ENCODE measurements at regions not wholly inside any gene's neighbourhood (a gene's known extent, or its start where the extent isn't known, plus 50 kb on each side); places are given as distances from the start of the nearest gene placed in this dataset.

DNA sequence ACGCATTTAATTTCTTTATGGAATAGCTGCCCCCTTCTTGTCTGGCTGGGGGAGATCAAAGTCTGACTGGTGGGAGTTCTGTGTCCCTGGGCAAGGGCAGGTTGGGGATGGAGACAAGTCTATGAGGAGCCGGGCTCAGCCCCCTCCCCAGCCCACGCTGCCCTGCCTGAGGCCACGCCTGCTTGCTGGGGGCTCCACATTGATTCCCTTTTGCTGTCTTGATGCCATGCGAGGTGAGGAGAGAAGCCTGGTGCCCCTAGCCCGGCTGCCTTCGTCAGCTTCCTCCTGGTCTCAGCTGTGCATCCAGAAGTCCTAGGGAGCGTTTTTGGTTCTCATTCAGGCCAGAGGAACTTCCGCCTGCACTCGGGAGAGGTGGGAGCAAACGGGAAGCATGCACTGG lies 247.9 kb downstream of the NDUFA10 start:
- Mint-ChIP-seq H3K4me1 (ENCODE audit: low read depth) (no peaks in the 10 kb centered on the region), H3K36me3 (ENCODE audit: low read depth) (no peaks in the 10 kb centered on the region), H3K9me3 (peaks cover 63% of the 10 kb centered on the region), H3K27ac (no peak overlapping the region), H3K4me3 (no peak overlapping the region), H3K27me3 (ENCODE audit: insufficient read depth) (peaks cover 7% of the 10 kb centered on the region)
- DNase-seq, result no peak
- TF ChIP-seq, protein P1, sequence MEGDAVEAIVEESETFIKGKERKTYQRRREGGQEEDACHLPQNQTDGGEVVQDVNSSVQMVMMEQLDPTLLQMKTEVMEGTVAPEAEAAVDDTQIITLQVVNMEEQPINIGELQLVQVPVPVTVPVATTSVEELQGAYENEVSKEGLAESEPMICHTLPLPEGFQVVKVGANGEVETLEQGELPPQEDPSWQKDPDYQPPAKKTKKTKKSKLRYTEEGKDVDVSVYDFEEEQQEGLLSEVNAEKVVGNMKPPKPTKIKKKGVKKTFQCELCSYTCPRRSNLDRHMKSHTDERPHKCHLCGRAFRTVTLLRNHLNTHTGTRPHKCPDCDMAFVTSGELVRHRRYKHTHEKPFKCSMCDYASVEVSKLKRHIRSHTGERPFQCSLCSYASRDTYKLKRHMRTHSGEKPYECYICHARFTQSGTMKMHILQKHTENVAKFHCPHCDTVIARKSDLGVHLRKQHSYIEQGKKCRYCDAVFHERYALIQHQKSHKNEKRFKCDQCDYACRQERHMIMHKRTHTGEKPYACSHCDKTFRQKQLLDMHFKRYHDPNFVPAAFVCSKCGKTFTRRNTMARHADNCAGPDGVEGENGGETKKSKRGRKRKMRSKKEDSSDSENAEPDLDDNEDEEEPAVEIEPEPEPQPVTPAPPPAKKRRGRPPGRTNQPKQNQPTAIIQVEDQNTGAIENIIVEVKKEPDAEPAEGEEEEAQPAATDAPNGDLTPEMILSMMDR (IDR thresholded peaks at IDR 0.05), result no peak

DNA sequence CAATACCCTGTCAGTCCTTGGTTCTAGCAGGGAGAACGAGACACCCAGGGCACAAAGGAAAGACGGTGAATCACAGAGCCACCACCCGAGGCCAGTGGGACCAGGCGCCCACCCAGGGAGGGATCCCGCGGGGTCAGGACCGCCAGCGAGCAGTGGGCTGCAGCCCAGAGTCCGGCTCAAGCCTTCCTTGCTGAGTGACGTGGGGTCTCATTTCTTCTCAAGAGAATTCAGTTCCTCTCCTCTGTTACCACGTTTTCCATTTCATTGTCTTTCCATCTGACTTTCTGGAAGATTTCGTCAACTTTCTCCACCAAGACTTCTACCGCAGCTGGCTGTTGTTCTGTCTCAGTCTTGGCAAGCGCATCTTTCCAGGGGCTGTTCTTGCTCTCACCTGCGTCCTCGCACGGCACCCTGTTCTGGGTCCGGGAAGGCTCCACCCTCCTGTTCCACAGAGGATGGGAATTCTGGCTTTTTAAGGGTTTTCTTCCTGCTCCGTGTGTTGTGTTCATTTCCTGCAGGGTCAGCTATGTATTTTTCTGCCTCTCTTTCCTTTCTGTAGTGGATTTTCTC lies 248.6 kb downstream of the NDUFA10 start:
- Mint-ChIP-seq H3K27me3 (ENCODE audit: insufficient read depth) (peaks cover 7% of the 10 kb centered on the region), H3K4me1 (ENCODE audit: low read depth) (no peaks in the 10 kb centered on the region), H3K36me3 (ENCODE audit: low read depth) (no peaks in the 10 kb centered on the region), H3K27ac (no peak overlapping the region), H3K9me3 (peaks cover 65% of the 10 kb centered on the region), H3K4me3 (no peak overlapping the region)
- no peak for DNase-seq
- TF ChIP-seq, protein P1 (IDR thresholded peaks at IDR 0.05), result no peak

DNA sequence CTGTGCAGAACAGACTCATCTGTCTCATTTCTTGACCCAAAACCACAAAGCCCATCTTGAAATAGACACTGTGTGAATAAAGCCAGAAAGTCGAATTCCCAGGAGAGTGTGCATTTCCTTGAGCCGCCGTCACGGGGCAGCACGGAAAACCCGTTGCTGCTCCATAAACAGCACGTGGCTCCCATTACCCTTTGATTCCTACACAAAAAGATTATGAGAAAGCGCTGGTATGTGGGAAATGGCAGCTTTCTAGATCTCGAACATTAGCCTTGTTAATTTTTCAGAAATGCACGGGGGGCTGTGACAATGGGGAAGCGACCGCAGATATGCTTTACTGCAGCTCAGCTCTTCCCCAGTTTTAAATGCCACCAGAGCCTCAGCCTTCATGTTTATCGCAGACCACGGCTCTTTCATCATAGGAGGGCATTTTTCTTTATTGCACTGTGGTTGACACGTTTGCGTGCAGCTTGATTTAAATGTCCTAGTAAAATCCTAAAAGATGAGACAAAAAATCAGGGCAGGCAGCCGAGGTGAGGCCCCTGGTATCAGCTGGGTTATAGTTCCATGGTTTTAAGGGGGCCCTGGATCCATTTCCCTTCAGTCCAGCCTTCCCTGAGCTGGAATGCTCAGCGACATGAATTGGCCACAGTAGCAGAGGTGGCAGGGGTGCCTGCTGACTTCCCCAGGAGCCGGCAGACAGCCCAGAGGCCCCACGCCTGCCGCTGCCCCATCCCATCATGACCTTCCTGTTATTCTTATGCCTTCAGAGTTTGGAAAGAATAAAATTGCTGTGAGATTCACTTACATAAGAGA lies 249.3 kb downstream of the NDUFA10 start:
- no peaks in the 10 kb centered on the region for H3K4me1 Mint-ChIP-seq (ENCODE audit: low read depth)
- H3K27ac Mint-ChIP-seq, result no peak overlapping the region
- DNase-seq, result no peak
- no peaks in the 10 kb centered on the region for H3K36me3 Mint-ChIP-seq (ENCODE audit: low read depth)
- H3K9me3 Mint-ChIP-seq, result peaks cover 62% of the 10 kb centered on the region
- peaks cover 7% of the 10 kb centered on the region for H3K27me3 Mint-ChIP-seq (ENCODE audit: insufficient read depth)
- H3K4me3 Mint-ChIP-seq, result no peak overlapping the region
- TF ChIP-seq, protein P1 (IDR thresholded peaks at IDR 0.05), result no peak

DNA sequence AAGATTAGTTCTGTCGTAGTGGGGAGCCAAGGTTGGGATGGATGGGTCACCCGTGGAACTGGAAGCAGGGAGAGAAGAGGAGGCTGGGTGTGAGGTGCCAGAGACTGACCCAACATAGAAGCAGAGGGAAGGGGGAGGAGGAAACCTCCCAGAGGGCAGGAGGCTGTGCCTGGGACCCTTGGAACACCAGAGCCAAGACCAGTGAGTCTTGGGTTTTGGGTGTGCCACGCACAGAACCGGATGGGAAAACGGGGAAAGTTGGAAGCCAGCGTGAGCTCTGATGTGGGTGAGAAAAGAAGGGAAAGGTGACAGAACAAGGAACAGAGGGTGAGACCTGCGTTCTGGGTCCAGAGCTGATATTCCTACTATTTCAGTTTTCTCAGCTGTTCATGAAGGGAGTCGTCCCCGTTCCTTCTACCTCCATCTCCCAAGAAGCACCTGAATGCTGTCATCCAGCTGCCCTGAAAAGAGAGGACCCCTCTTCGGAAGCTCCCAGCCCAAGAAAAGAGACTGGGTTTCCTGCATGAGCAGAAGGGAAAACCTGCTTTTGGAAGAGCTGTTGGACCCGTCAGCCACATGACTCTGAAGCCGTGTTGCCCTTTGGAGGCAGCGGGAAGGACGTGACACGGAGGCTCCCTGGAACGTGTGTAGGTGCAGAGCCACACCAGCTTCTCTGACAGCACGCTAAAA lies 250.1 kb downstream of the NDUFA10 start:
- TF ChIP-seq, protein P1 (IDR thresholded peaks at IDR 0.05), result no peak
- Mint-ChIP-seq H3K27ac (no peak overlapping the region), H3K4me1 (ENCODE audit: low read depth) (no peaks in the 10 kb centered on the region), H3K4me3 (no peak overlapping the region), H3K36me3 (ENCODE audit: low read depth) (no peaks in the 10 kb centered on the region), H3K9me3 (peaks cover 62% of the 10 kb centered on the region), H3K27me3 (ENCODE audit: insufficient read depth) (peaks cover 7% of the 10 kb centered on the region)
- DNase-seq, result no peak

DNA sequence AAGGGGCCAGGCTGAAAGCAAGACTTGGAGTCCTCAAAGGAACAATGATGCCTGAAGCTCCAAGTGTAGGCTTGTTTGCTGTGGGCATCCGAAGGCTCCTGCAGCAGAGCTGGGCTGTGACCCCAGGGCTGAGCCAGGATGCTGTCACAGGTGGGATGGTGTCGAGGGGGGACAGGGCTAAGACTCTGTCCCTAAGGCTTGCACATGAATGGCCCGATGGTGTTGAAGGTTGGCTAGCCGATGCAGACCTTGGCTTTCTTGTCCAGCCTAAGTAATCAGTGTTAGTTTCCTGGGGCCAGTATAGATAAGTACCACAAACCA lies 251.0 kb downstream of the NDUFA10 start:
- no peak for DNase-seq
- Mint-ChIP-seq H3K9me3 (peaks cover 61% of the 10 kb centered on the region), H3K4me1 (ENCODE audit: low read depth) (no peaks in the 10 kb centered on the region), H3K27me3 (ENCODE audit: insufficient read depth) (peaks cover 7% of the 10 kb centered on the region), H3K36me3 (ENCODE audit: low read depth) (no peaks in the 10 kb centered on the region), H3K27ac (no peak overlapping the region), H3K4me3 (no peak overlapping the region)
- TF ChIP-seq, protein P1 (IDR thresholded peaks at IDR 0.05), result no peak

All from HFFc6 (cell line).